ACHN (cell line): ENCODE measurements at regions not wholly inside any gene's neighbourhood (a gene's known extent, or its start where the extent isn't known, plus 50 kb on each side); places are given as distances from the start of the nearest gene placed in this dataset.

Experiments
- DNase-seq: peaks from one replicate; pipeline ENCODE4 v3.0.0-alpha.2; 2015
- in situ Hi-C: cut with HindIII; loops from 2 replicates; pipeline ENCODE4 v1.10.0; 2017; ENCODE audit warnings: low sequenced_read_pairs, low pct_ligation_motif_present, low pct_unique_long_range_greater_than_20kb

DNA sequence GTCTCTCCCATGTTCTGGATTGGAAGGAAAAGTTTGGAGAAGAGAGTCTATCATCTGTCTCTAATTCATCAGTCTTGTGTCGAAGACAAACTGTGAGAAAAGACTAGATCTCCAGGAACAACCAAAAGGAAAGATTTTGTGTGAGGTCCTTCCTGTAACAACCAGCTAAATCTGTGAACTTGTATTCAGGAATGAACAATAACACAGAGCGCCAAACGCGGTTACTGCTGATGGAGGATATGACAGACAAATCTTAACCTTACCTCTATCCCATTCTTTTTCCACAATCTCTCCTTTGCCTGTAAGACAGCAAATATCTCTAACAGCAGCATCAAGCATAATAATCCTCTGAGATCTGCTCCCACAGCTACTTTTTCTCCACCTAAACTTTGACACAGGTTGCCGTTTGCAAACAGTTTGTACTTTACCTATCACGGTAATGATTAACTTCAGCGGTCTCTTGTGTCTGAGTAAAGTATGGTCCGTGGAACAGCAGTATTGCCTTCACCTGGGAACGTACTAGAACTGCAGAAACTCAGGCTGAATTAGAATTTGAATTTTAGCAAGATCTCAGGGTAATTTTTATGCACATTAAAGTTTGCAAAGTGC, 387.6 kb downstream of the ELAVL2 start:
- DNase-seq: no peak
- in situ Hi-C loops: no loop called here

DNA sequence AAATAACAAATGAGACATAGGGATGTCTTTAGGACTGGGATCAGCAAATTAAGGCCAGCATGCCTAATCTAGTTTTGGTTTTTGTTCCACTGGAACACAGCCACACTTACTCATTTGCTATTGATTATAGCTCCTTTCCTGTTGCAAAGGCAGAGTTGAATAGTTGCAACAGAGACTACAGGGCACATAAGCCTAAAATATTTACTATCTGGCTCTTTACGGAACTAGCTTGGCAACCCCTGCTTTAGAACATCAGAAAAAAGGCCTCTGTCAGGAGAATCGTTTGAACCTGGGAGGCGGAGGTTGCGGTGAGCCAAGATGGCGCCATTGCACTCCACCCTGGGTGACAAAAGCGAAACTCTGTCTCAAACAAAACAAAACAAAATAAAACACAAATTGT, 384.8 kb downstream of the ELAVL2 start:
- in situ Hi-C loops: no loop called here
- DNase-seq: no peak

DNA sequence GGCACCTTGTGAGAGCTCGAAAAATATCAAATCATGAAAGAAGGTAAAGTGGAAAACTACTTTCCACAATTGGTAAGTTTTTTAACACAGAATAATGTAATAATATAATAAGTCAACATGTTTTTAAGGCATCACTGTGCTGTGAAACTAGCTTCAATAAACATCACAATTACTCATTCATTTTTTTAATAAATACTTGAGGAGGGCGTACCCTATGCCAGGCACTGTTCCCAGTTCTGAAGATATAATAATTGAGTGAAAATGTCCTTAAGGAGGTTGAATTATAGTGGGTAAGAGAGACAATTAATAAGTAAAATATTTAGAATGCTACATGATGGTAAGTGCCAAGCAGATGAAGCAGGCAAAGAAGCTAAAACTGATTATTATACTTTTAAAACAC, 381.4 kb downstream of the ELAVL2 start:
- in situ Hi-C loops: no loop called here

DNA sequence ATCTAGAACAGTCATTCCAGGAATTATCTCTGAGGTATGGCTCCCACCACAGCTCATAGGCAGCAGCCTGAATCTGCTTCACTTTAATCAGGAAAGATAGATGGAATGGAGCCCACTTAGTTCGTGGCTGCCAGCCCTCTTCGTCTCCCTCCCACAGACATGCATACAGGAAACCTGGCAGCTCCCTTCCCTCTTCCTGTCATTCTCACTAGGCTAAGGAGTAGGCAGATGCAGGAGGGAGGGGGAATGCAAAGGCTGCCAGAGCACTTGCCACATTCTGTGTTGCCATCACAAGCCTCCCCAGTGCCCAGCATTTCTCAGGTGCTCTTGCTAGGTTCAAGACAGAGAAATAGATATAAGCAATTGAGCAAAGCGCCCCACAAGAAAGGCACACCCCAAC, 378.9 kb downstream of the ELAVL2 start:
- in situ Hi-C loops: no loop called here
- no peak for DNase-seq

More for the DNA sequence above, 381.4 kb downstream of the ELAVL2 start:
- DNase-seq: no peak

DNA sequence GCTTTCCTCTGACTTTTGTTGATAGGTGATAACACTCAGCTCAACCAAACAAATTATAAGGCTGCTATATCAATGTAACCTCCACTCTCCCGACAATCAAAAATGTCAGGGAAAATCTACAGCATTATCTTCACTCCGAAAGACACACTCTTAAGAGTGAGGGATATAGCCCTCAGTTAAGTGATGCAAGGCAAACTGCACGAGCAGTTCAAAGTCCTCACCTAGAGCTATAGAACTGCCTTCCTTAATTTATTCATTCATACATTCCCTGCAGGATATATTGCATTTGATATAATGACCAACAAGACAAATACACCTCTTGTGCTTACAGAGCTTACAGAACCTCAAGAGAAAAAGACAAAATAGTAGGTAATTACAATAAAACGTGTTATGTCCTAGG, 378.1 kb downstream of the ELAVL2 start:
- in situ Hi-C loops: no loop called here
- no peak for DNase-seq

DNA sequence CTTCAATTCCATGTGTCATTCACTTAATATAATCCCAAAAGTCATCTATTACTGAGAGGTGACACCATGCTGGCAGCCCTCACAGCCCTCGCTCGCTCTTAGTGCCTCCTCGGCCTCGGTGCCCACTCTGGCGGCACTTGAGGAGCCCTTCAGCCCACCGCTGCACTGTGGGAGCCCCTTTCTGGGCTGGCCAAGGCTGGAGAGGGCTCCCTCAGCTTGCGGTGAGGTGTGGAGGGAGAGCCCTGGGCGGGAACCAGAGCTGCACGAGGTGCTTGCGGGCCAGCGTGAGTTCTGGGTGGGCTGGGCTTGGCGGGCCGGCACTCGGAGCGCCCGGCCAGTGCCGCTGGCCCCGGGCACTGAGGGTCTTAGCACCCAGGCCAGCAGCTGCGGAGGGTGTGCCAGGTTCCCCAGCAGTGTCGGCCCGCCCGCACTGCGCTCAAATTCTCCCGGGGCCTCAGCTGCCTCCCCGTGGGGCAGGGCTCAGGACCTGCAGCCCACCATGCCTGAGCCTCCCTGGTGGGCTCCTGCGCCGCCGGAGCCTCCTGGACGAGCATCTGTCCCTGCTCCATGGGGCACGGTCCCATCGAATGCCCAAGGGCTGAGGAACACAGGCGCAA, 374.1 kb downstream of the ELAVL2 start:
- in situ Hi-C loops: no loop called here
- no peak for DNase-seq

DNA sequence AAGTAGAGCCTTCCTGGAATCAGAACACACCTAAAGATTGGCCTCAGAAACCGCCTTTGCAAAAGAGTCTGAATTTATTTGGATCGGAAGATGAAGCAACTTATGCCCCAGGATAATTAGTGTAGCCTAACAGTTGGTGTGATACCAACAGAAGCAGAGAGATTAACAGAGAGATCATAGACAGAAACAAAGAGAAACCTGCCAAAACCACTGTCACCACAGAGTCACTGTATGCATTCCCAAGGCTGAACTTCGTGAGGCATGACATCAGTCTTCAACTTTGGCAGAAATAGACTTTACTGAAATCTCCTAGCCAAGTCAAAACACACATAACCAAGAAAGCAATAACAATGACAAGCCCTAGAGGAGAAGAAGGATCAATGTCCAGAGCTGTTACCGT, 361.8 kb downstream of the ELAVL2 start:
- DNase-seq: no peak
- in situ Hi-C loops: no loop called here

DNA sequence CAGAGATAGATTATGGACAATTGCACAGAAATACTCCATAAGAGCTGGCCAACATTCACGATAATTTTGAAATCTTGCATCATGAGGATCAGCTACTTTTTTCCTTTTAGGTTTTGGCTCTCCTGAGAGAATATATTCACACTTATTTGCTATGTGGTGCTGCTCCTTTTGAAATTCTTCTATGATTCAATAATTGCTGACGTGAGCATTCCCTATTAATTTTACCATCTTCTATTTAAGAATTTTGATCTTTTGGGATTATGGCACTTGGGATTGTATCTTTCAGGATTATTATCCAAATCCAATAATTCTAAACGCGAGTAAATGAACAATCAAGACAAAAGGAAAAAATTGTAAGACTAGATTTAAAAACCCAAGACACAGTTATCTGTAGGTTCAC, 358.8 kb downstream of the ELAVL2 start:
- in situ Hi-C loops: no loop called here
- DNase-seq: no peak

DNA sequence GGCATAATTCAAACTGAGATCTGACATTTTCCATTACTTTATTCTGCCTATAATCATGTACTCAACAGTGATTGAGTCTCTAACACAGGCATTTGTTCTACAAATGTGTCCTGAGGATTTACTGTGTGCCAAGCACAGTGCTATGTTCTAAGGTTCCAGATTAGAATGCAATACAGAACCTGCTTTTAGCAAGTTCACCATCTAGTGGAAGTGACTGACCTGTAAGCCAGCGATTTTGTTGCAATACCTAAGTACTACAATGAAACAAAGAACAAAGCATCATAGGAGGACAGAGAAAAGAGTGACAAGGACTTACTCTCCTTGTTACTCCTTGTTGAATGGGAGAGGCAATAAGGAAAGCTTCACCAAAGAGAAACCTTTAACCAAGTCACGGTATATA, 348.1 kb downstream of the ELAVL2 start:
- DNase-seq: no peak
- in situ Hi-C loops: no loop called here

DNA sequence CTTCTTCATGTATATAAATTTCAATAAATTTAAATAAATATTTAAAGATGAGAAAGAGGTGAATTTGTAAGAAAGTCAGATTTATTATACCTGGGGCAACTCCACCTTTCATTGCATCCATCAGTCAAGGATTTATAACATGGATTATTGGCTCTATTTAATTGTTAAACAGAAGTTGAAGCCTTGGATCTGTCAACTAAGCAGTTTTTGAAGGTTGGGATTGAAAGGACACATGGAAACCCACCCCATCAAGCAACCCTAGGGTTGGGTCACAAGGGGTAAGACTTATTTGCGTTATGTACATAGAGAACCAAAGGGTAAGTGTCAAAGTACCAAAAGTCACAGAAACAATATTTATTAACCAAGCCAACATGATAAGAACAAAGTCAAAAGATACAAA, 342.5 kb downstream of the ELAVL2 start:
- DNase-seq: no peak
- in situ Hi-C loops: no loop called here

DNA sequence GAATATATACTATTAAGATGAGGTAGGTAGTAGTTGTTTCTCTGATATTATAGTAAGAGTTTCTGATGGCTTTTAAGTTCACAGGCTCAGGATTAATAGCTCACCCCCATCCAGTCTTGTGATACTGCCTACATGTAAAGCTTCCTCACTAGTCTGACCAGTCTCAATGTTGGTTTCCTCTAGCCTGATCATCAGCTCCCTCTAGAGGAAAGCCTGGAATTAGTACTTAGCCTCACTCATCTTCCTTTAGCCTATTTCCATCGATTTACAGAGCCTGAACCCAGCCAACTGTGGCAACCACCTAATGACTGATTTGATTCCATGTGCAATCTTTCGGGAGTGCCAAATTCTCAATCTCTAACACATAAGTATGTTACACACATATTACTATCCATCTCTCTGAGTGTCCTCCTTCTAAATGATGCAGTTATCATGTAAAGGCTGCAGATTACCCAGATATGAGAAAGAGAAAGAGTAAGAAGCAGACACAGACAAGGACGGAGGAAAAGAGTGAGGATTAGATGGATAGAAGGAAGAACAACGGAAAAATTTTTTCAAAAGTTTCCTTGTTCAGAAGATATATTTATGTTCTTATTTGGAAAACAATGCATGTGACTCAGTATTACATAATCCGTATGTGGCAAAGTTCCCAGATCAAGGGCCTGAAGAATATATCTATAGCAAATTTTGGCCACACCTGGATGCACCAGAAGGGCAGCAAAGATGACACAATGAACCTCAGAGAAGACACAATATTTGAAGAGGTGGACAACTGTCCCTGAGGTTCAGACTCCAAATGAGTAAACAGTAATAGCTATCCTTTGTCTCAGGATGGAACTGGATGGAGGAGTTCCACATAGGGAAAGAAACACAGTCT, 333.7 kb downstream of the ELAVL2 start:
- in situ Hi-C loops: no loop called here
- DNase-seq: peak; percentile 43

DNA sequence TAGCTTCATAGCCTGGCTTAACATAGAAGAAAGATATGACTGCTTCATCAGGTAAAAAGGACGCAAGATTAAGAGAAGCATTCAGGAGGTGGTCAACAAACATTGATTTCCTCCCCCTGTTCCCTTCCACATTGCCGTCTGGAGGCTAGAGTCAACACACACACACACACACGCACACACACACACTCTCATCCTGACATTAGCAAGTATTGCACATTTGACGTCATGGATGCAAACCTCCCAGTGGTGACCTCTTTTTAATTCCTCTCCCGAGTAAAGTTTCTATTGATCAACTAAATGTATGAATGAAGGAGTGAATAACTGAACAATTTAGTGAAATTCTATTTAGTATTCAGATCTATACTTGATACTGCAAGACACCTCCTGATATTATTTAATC, 332.8 kb downstream of the ELAVL2 start:
- no peak for DNase-seq
- in situ Hi-C loops: no loop called here

DNA sequence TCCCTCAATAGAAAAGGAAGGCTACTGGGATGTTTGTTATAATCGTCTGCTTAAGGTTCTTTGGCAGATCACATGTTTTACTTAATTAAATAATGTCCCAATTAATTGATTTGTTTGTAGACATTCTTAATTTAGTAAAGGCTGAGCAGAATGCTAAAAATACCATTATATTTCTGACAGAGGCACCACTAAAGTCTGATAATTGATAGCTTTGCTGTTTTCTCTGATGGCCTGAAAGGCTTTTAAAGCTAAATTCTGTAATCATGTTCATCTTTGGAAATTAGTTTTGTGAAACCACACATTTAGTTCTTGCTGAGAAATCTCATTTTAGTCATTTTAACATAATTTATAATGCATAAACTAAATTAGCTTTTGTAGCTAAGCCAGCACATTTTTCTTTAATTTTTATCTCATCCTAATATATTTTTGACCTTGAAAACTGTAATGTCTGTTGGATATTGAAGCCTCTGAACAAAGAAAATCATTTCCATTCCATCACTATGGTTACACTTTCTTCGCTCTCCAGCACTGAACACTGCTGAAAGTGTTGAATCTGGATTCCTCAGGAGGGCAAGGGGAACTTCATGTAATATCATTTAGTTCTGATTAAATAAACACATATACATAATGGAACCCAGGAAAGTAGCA, 329.4 kb downstream of the ELAVL2 start:
- in situ Hi-C loops: no loop called here
- no peak for DNase-seq

DNA sequence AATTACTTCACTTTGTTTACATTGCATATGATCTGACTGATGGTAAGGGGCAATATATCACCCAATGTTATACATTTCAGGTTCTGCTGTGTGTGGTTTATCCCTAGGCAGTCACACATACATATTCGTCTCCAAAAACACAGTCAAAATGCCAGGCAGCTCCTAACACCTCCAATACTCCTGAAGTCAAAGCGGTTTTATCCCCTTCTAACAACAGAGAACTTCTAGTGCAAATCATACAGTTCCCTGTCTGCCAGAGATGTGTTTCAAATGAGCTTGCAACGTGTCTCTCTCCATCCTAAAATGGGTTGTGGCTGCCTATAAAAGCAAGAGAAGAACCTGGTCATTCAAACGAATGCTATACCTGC, 328.9 kb downstream of the ELAVL2 start:
- in situ Hi-C loops: no loop called here
- DNase-seq: no peak

DNA sequence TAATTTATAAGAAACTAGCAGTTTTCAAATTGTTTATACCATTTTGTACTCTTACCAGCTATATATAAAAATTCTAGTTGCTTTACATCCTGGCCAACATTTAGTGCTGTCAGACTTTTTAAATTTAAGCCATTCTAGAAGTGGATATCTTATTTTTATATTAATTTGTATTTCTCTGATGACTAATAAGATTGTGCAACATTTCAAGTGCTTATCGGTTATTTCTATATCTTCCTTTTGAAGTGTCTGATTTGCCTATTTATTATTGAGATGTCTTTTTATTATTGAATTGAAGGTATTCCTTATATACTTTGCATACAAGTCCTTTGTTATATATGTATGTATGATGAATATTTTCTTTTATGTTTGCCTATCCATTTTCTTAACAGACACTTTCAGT, 324.0 kb downstream of the ELAVL2 start:
- in situ Hi-C loops: no loop called here
- DNase-seq: no peak

DNA sequence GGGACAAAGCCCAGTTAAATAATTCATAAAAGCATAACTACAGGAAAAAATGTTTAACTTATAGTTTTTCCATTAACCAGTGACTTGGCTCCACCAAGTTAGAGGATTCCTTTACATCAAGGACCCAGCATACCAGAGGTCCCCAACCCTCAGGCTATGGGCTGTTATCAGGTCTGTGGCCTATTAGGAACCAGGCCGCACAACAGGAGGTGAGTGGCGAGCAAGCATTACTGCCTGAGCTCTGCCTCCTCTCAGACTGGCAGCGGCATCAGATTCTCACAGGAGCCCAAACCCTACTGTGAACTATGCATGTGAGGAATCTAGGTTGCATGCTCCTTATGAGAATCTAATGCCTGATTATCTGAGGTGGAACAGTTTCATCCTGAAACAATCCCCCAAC, 303.1 kb downstream of the ELAVL2 start:
- no peak for DNase-seq
- in situ Hi-C loops: no loop called here

DNA sequence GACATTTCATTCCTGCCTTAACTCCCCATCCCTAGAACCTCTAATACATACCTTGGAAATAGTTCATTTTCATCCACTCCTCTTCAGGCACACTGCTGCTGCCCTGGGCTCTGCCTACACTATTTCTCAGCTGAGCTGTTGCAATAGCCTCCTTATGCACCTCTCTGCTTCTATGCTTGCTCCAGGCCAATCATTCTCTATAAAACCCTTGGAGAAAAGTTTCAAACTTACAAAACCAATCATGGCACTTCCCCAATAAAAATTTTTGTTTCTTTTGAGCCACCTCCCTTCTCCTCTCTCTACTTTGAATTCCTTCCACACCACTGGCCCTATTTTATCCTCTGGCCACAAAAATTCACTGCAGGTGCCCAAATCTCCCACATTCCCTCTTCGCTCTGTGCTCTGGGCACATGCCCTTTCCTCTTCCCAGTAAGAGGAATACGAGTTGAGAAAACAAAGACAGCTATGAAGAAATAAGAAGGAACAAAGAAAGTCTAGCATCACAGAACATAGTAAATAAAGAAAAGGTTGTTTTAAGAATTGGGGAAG, 301.4 kb downstream of the ELAVL2 start:
- in situ Hi-C loops: no loop called here
- DNase-seq: no peak

DNA sequence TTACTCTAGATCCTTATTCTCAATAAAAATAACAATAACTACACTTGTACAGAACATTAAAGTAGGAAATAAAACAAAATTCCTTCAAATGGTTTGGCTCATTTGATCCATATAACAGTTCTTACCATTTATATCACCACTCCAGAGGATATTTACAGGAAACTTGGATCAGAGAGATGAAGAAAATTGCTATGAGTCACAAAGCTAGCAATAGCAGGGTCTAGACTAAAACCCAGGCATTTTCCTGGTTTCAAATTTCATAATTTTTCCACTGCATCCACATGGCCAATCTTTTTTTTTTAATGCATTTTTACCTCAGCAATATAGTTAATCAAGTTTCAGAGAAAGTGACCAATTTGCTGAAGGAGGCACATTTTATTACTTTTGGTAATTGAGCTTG, 299.2 kb downstream of the ELAVL2 start:
- in situ Hi-C loops: no loop called here
- DNase-seq: no peak

DNA sequence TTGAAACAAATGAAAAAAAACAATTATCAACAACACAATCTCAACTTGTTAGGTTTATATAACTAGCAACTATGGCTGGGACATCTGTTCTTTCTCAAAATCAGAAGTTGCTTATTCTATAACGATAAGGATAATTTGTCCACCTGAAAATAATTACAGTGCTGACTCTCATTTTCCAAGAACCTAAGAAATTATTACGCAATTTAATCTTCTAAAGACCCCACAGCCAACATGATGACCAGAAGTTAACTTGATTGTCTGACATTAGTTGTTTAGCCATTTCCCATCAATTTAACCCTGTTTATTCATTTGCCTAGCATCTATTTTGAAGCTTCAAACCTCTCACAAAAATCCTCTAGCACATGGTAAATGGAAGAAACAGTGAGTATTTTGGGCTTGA, 293.8 kb downstream of the ELAVL2 start:
- DNase-seq: no peak
- in situ Hi-C loops: no loop called here
